GM23338 (cell line): ENCODE measurements at regions not wholly inside any gene's neighbourhood (a gene's known extent, or its start where the extent isn't known, plus 50 kb on each side); places are given as distances from the start of the nearest gene placed in this dataset.

Source experiments
- ATAC-seq: fragments of 200-7000 bp; cut with Tn5 transposase; 3 replicates; pipeline ENCODE4 v1.9.1; 2020
- DNase-seq: peaks from one replicate; pipeline ENCODE4 v3.0.0-alpha.2; 2015; ENCODE audit warnings: low spot score
- H2AFZ ChIP-seq: fragments of 200-600 bp; sonication (generic); 2 replicates; pipeline ENCODE4 v1.8.0; 2016; ENCODE audit warnings: antibody characterized with exemption, mild to moderate bottlenecking, moderate library complexity
- H3F3A ChIP-seq: fragments of 200-600 bp; sonication (generic); replicated peaks from 2 replicates; pipeline ENCODE4 v1.8.0; 2017; ENCODE audit warnings: antibody characterized with exemption, mixed run types, low read depth
- H3K27ac ChIP-seq: fragments of 200-600 bp; sonication (generic); 2 replicates; pipeline ENCODE4 v1.6.1; 2016; ENCODE audit warnings: low read depth
- H3K27me3 ChIP-seq: fragments of 200-600 bp; sonication (generic); 2 replicates; pipeline ENCODE4 v1.8.0; 2016; ENCODE audit warnings: mild to moderate bottlenecking, mixed run types, moderate library complexity; ENCODE audit not compliant: insufficient read depth
- H3K36me3 ChIP-seq: fragments of 200-600 bp; sonication (generic); 2 replicates; pipeline ENCODE4 v1.8.0; 2016; ENCODE audit warnings: mild to moderate bottlenecking; ENCODE audit not compliant: insufficient read depth
- H3K4me1 ChIP-seq: fragments of 200-600 bp; sonication (generic); 2 replicates; pipeline ENCODE4 v1.8.0; 2016; ENCODE audit warnings: mild to moderate bottlenecking, moderate library complexity; ENCODE audit not compliant: insufficient read depth
- H3K4me2 ChIP-seq: fragments of 200-600 bp; sonication (generic); 2 replicates; pipeline ENCODE4 v1.7.1; 2017; ENCODE audit warnings: mixed run types
- H3K4me3 ChIP-seq: fragments of 200-600 bp; sonication (generic); 2 replicates; pipeline ENCODE4 v1.6.1; 2016; ENCODE audit warnings: mixed run types
- H3K79me2 ChIP-seq: fragments of 200-600 bp; sonication (generic); replicated peaks from 2 replicates; pipeline ENCODE4 v1.8.0; 2017; ENCODE audit warnings: mild to moderate bottlenecking; ENCODE audit not compliant: insufficient read depth
- H3K9me2 ChIP-seq: fragments of 200-600 bp; sonication (generic); 2 replicates; pipeline ENCODE4 v1.8.0; 2017; ENCODE audit not compliant: insufficient read depth
- H4K20me1 ChIP-seq: fragments of 200-600 bp; sonication (generic); replicated peaks from 2 replicates; pipeline ENCODE4 v1.8.0; 2017; ENCODE audit warnings: mild to moderate bottlenecking; ENCODE audit not compliant: insufficient read depth
- H3K27ac Mint-ChIP-seq: 2 replicates; pipeline ENCODE4 v1.8.0; 2020; ENCODE audit warnings: inconsistent platforms, mild to moderate bottlenecking, moderate library complexity, mixed read lengths
- H3K27me3 Mint-ChIP-seq: 3 replicates; pipeline ENCODE4 v1.8.0; 2022; ENCODE audit warnings: low read depth, mild to moderate bottlenecking, moderate library complexity, mixed read lengths, inconsistent platforms; ENCODE audit not compliant: insufficient read depth, poor library complexity
- H3K36me3 Mint-ChIP-seq: 3 replicates; pipeline ENCODE4 v1.8.0; 2021; ENCODE audit warnings: low read depth, mild to moderate bottlenecking, inconsistent platforms, moderate library complexity, mixed read lengths
- H3K4me1 Mint-ChIP-seq: 3 replicates; pipeline ENCODE4 v1.8.0; 2020; ENCODE audit warnings: mild to moderate bottlenecking, inconsistent platforms, mixed read lengths
- H3K4me3 Mint-ChIP-seq: 3 replicates; pipeline ENCODE4 v1.8.0; 2021; ENCODE audit warnings: moderate library complexity, mild to moderate bottlenecking, inconsistent platforms, mixed read lengths
- H3K9me3 Mint-ChIP-seq: 3 replicates; pipeline ENCODE4 v1.8.0; 2020; ENCODE audit warnings: moderate library complexity, mild to moderate bottlenecking, inconsistent platforms, mixed read lengths
- CREB1 ChIP-seq: fragments of 250-450 bp; sonication (Bioruptor Pico); IDR thresholded peaks from 2 replicates; pipeline ENCODE4 v1.5.0; 2020; ENCODE audit warnings: low read depth, mild to moderate bottlenecking, moderate library complexity
- EZH2 ChIP-seq: fragments of 200-600 bp; sonication (generic); IDR thresholded peaks from one replicate; pipeline ENCODE4 v1.8.0; 2017; ENCODE audit warnings: antibody characterized with exemption, mild to moderate bottlenecking, low read depth; ENCODE audit not compliant: unreplicated experiment
- EZH2phosphoT487 ChIP-seq: fragments of 200-600 bp; sonication (generic); IDR thresholded peaks from one replicate; pipeline ENCODE4 v1.8.1; 2018; ENCODE audit warnings: antibody characterized with exemption; ENCODE audit not compliant: unreplicated experiment
- JUNB ChIP-seq: IDR thresholded peaks from one replicate; pipeline ENCODE4 v1.6.1; 2016; ENCODE audit warnings: antibody characterized with exemption; ENCODE audit not compliant: unreplicated experiment
- POLR2AphosphoS5 ChIP-seq: IDR thresholded peaks from 2 replicates; pipeline ENCODE4 v1.6.1; 2016; ENCODE audit warnings: antibody characterized with exemption, low read depth
- STAT1 ChIP-seq: IDR thresholded peaks from one replicate; pipeline ENCODE4 v1.6.1; 2016; ENCODE audit warnings: antibody characterized with exemption; ENCODE audit not compliant: unreplicated experiment
- ZNF114 ChIP-seq: fragments of 250-450 bp; sonication (Bioruptor Pico); IDR thresholded peaks from 2 replicates; pipeline ENCODE4 v1.5.0; 2020; ENCODE audit warnings: mild to moderate bottlenecking, moderate library complexity
- ZNF331 ChIP-seq: fragments of 250-450 bp; sonication (Bioruptor Pico); IDR thresholded peaks from 2 replicates; pipeline ENCODE4 v1.5.0; 2020; ENCODE audit warnings: low read depth, mild to moderate bottlenecking, moderate library complexity
- TF ChIP-seq, protein P1 (sequence below): IDR thresholded peaks from 2 replicates; pipeline ENCODE4 v1.6.1; 2016; ENCODE audit warnings: antibody characterized with exemption
- TF ChIP-seq, protein P2 (sequence below), 2 experiments: fragments of 200-600 bp in 1 of 2; sonication (generic) in 1 of 2; conservative IDR thresholded peaks; 2 replicates each; pipeline versions ENCODE4 v1.5.1 to v1.6.1; 2016 to 2017; ENCODE audit warnings: antibody characterized with exemption in 2 of 2, low read depth in 2 of 2, mild to moderate bottlenecking in 2 of 2, moderate library complexity in 1 of 2
- TF ChIP-seq, protein P3 (sequence below): IDR thresholded peaks from one replicate; pipeline ENCODE4 v1.6.1; 2018; ENCODE audit warnings: antibody characterized with exemption; ENCODE audit not compliant: unreplicated experiment

DNA sequence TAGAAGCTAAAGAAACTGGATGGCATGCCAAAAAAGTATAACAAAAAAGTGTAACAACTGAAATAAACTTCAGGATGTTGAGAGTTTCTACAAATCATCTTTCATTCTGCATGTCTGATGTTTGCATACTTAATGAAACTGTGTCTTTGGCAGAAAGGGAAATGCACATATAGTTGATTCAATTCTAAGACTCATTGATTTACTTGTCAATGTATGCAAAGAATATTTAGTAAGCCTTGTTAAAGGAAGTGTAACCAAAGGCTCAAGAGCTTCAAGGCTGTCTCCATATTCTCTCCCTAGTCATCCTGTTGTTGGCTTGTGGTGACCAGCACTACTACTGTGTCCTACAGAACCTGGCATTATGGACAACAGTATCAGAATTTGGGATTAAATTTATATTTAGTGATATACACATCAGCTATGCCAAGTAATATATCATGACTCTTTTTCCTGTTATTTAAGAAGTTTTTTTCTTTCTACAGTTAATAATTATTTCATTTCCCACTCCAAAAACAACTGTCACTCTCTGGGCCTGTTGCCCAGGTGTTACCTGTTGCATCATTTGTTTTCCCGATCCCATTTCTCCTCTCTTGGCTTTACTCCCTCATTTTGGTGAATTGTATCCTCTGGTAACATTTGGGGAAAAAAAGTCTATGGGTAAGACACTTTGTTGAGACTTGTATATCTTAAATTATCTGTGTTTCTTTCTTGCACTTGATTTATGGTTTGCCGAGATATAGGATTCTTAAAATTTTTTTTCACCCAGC, 226.6 kb upstream of the BMPER start (continued):
- TF ChIP-seq, protein P1, sequence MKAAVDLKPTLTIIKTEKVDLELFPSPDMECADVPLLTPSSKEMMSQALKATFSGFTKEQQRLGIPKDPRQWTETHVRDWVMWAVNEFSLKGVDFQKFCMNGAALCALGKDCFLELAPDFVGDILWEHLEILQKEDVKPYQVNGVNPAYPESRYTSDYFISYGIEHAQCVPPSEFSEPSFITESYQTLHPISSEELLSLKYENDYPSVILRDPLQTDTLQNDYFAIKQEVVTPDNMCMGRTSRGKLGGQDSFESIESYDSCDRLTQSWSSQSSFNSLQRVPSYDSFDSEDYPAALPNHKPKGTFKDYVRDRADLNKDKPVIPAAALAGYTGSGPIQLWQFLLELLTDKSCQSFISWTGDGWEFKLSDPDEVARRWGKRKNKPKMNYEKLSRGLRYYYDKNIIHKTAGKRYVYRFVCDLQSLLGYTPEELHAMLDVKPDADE, result no peak
- TF ChIP-seq CREB1 (no peak), POLR2AphosphoS5 (no peak), ZNF114 (CRISPR knock-in tag) (no peak), STAT1 (no peak), JUNB (no peak)

DNA sequence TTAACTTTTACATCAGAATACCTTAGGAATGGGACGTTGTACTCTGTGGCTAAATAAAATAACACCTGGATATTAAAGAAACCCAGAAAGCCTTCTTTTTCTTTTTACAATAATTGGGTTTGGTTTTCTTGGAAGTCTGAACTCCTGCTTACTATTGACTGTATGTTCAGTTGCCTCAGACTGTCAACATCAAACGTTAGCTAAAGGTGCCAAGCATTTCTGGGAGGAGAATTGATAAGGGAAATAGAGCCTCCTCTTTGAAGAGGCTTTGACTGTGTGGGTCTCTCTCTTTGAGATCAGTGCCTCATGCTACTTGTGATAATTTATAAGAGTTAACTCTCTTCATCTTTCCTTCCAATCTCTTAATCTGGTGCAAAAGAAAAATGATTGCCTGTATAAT, 224.7 kb upstream of the BMPER start:
- Histone ChIP-seq H2AFZ (no peak overlapping the region), H3K4me1 (0 out of 2 replicates have a peak, but pooled peaks cover 1% of the 10 kb centered on the region), H3K4me2 (no peak overlapping the region), H3K9me2 (no peaks in the 10 kb centered on the region), H4K20me1 (no peaks in the 10 kb centered on the region), H3K4me3 (no peak overlapping the region), H3K79me2 (no peaks in the 10 kb centered on the region), H3K27me3 (no peaks in the 10 kb centered on the region), H3K36me3 (no peaks in the 10 kb centered on the region), H3F3A (no peaks in the 10 kb centered on the region), H3K27ac (no peak overlapping the region)
- Mint-ChIP-seq H3K27ac (no peak overlapping the region), H3K36me3 (peaks cover 8% of the 10 kb centered on the region; the same call in 1 of the 3 replicates), H3K27me3 (peaks cover 1% of the 10 kb centered on the region), H3K4me1 (peaks cover 6% of the 10 kb centered on the region; the same call in 2 of the 3 replicates), H3K4me3 (no peak overlapping the region), H3K9me3 (peaks cover 16% of the 10 kb centered on the region; the same call in 2 of the 3 replicates)
- TF ChIP-seq, protein P2, sequence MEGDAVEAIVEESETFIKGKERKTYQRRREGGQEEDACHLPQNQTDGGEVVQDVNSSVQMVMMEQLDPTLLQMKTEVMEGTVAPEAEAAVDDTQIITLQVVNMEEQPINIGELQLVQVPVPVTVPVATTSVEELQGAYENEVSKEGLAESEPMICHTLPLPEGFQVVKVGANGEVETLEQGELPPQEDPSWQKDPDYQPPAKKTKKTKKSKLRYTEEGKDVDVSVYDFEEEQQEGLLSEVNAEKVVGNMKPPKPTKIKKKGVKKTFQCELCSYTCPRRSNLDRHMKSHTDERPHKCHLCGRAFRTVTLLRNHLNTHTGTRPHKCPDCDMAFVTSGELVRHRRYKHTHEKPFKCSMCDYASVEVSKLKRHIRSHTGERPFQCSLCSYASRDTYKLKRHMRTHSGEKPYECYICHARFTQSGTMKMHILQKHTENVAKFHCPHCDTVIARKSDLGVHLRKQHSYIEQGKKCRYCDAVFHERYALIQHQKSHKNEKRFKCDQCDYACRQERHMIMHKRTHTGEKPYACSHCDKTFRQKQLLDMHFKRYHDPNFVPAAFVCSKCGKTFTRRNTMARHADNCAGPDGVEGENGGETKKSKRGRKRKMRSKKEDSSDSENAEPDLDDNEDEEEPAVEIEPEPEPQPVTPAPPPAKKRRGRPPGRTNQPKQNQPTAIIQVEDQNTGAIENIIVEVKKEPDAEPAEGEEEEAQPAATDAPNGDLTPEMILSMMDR (conservative IDR thresholded peaks at IDR 0.05; ENCODE audit: low read depth in 2 of 2), result no peak
- TF ChIP-seq ZNF114 (CRISPR knock-in tag) (no peak), CREB1 (no peak), POLR2AphosphoS5 (no peak)
- DNase-seq (no peak), ATAC-seq (no peak)

GRCh38 chr7:33685503-33685902, 219.8 kb upstream of the BMPER start:
- Histone ChIP-seq H3K9me2 (no peaks in the 10 kb centered on the region; the same call in 1 of the 2 replicates), H3K4me2 (no peak overlapping the region), H3K4me1 (no peaks in the 10 kb centered on the region), H3K27me3 (no peaks in the 10 kb centered on the region), H3K79me2 (no peaks in the 10 kb centered on the region), H3K36me3 (no peaks in the 10 kb centered on the region), H3K4me3 (no peak overlapping the region), H4K20me1 (no peaks in the 10 kb centered on the region), H3F3A (0 out of 2 replicates have a peak, but pooled peaks cover 3% of the 10 kb centered on the region), H3K27ac (0 out of 2 replicates have a peak overlapping the region, but pooled peaks have one; percentile 42), H2AFZ (no peak overlapping the region)
- no peaks in the 10 kb centered on the region; the same call in 2 of the 3 replicates for H3K9me3 Mint-ChIP-seq
- DNase-seq (no peak), ATAC-seq (no peak)
- H3K4me3 Mint-ChIP-seq, result no peak overlapping the region
- no peaks in the 10 kb centered on the region for H3K4me1 Mint-ChIP-seq
- H3K27ac Mint-ChIP-seq, result no peak overlapping the region
- H3K27me3 Mint-ChIP-seq, result no peaks in the 10 kb centered on the region
- no peaks in the 10 kb centered on the region for H3K36me3 Mint-ChIP-seq
- TF ChIP-seq EZH2 (no peak), EZH2phosphoT487 (no peak), ZNF331 (CRISPR knock-in tag) (no peak), STAT1 (no peak), POLR2AphosphoS5 (no peak), CREB1 (no peak), JUNB (no peak)
- TF ChIP-seq, protein P3, sequence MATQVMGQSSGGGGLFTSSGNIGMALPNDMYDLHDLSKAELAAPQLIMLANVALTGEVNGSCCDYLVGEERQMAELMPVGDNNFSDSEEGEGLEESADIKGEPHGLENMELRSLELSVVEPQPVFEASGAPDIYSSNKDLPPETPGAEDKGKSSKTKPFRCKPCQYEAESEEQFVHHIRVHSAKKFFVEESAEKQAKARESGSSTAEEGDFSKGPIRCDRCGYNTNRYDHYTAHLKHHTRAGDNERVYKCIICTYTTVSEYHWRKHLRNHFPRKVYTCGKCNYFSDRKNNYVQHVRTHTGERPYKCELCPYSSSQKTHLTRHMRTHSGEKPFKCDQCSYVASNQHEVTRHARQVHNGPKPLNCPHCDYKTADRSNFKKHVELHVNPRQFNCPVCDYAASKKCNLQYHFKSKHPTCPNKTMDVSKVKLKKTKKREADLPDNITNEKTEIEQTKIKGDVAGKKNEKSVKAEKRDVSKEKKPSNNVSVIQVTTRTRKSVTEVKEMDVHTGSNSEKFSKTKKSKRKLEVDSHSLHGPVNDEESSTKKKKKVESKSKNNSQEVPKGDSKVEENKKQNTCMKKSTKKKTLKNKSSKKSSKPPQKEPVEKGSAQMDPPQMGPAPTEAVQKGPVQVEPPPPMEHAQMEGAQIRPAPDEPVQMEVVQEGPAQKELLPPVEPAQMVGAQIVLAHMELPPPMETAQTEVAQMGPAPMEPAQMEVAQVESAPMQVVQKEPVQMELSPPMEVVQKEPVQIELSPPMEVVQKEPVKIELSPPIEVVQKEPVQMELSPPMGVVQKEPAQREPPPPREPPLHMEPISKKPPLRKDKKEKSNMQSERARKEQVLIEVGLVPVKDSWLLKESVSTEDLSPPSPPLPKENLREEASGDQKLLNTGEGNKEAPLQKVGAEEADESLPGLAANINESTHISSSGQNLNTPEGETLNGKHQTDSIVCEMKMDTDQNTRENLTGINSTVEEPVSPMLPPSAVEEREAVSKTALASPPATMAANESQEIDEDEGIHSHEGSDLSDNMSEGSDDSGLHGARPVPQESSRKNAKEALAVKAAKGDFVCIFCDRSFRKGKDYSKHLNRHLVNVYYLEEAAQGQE, result no peak
- TF ChIP-seq, protein P2 (conservative IDR thresholded peaks at IDR 0.05; ENCODE audit: low read depth in 2 of 2), result no peak
